ENCODE measurements at regions not wholly inside any gene's neighbourhood (a gene's known extent, or its start where the extent isn't known, plus 50 kb on each side); places are given as distances from the start of the nearest gene placed in this dataset.

- DNase-seq (ENCODE audit: low read depth in 2 of 2) = no peak
Observed at GRCh38 chr22:49096476-49096875, 731.2 kb downstream of the BRD1 start.

GRCh38 chr22:49095366-49095765 is 732.3 kb downstream of the BRD1 start:
- DNase-seq (ENCODE audit: low read depth in 2 of 2) = no peak

GRCh38 chr22:49094858-49095257 is 732.8 kb downstream of the BRD1 start:
- DNase-seq (ENCODE audit: low read depth in 2 of 2) = no peak

GRCh38 chr22:49094151-49094550 is 733.5 kb downstream of the BRD1 start:
- no peak for DNase-seq (ENCODE audit: low read depth in 2 of 2)

GRCh38 chr22:49093192-49093880 is 734.3 kb downstream of the BRD1 start:
- DNase-seq (ENCODE audit: low read depth in 2 of 2) = no peak

GRCh38 chr22:49092716-49093115 is 735.0 kb downstream of the BRD1 start:
- no peak for DNase-seq (ENCODE audit: low read depth in 2 of 2)

- no peak for DNase-seq (ENCODE audit: low read depth in 2 of 2)
Observed at GRCh38 chr22:49091917-49092545, 735.6 kb downstream of the BRD1 start.

- no peak for DNase-seq (ENCODE audit: low read depth in 2 of 2)
Observed at GRCh38 chr22:49091451-49091850, 736.2 kb downstream of the BRD1 start.

- DNase-seq (ENCODE audit: low read depth in 2 of 2) = no peak
Observed at GRCh38 chr22:49090853-49091135, 736.9 kb downstream of the BRD1 start.

- no peak for DNase-seq (ENCODE audit: low read depth in 2 of 2)
Observed at GRCh38 chr22:49090061-49090852, 737.4 kb downstream of the BRD1 start.

GRCh38 chr22:49088801-49089791 is 738.6 kb downstream of the BRD1 start:
- no peak for DNase-seq (ENCODE audit: low read depth in 2 of 2)

- no peak for DNase-seq (ENCODE audit: low read depth in 2 of 2)
Observed at GRCh38 chr22:49087716-49088601, 739.7 kb downstream of the BRD1 start.

GRCh38 chr22:49087198-49087597 is 740.5 kb downstream of the BRD1 start:
- DNase-seq (ENCODE audit: low read depth in 2 of 2) = no peak

GRCh38 chr22:49086606-49087157 is 741.0 kb downstream of the BRD1 start:
- DNase-seq (ENCODE audit: low read depth in 2 of 2) = no peak

GRCh38 chr22:49086181-49086580 is 741.5 kb downstream of the BRD1 start:
- no peak for DNase-seq (ENCODE audit: low read depth in 2 of 2)

GRCh38 chr22:49084206-49084605 is 743.5 kb downstream of the BRD1 start:
- DNase-seq (ENCODE audit: low read depth in 2 of 2) = no peak

- no peak for DNase-seq (ENCODE audit: low read depth in 2 of 2)
Observed at GRCh38 chr22:49083607-49084006, 744.1 kb downstream of the BRD1 start.

GRCh38 chr22:49082451-49082850 is 745.2 kb downstream of the BRD1 start:
- DNase-seq (ENCODE audit: low read depth in 2 of 2) = no peak

GRCh38 chr22:49081926-49082325 is 745.7 kb downstream of the BRD1 start:
- DNase-seq (ENCODE audit: low read depth in 2 of 2) = no peak

GRCh38 chr22:49081261-49081666 is 746.4 kb downstream of the BRD1 start:
- no peak for DNase-seq (ENCODE audit: low read depth in 2 of 2)

GRCh38 chr22:49080631-49081030 is 747.0 kb downstream of the BRD1 start:
- no peak for DNase-seq (ENCODE audit: low read depth in 2 of 2)
